Hepatocyte (in vitro differentiated cells): ENCODE measurements at regions not wholly inside any gene's neighbourhood (a gene's known extent, or its start where the extent isn't known, plus 50 kb on each side); places are given as distances from the start of the nearest gene placed in this dataset.

Experiments used
- DNase-seq: peaks from one replicate; pipeline ENCODE4 v3.0.0-alpha.2; 2016; ENCODE audit warnings: low spot score
- H2AFZ ChIP-seq: fragments of 200-600 bp; sonication (generic); 2 replicates; pipeline ENCODE4 v1.6.0; 2016; ENCODE audit warnings: antibody characterized with exemption, mild to moderate bottlenecking
- H3K27ac ChIP-seq: fragments of 200-600 bp; sonication (generic); 2 replicates; pipeline ENCODE4 v1.5.1; 2016; ENCODE audit warnings: mild to moderate bottlenecking
- H3K27me3 ChIP-seq: fragments of 200-600 bp; sonication (generic); 2 replicates; pipeline ENCODE4 v1.6.1; 2016
- H3K36me3 ChIP-seq: fragments of 200-600 bp; sonication (generic); replicated peaks from 2 replicates; pipeline ENCODE4 v1.5.1; 2016; ENCODE audit warnings: low read depth; ENCODE audit not compliant: insufficient read depth
- H3K4me1 ChIP-seq: fragments of 200-600 bp; sonication (generic); 2 replicates; pipeline ENCODE4 v1.5.1; 2016; ENCODE audit warnings: mild to moderate bottlenecking, moderate library complexity; ENCODE audit not compliant: insufficient read depth
- H3K4me2 ChIP-seq: fragments of 200-600 bp; sonication (generic); 2 replicates; pipeline ENCODE4 v1.6.0; 2016
- H3K4me3 ChIP-seq: fragments of 200-600 bp; sonication (generic); 2 replicates; pipeline ENCODE4 v1.5.1; 2016; ENCODE audit warnings: mild to moderate bottlenecking
- H3K79me2 ChIP-seq: fragments of 200-600 bp; sonication (generic); 2 replicates; pipeline ENCODE4 v1.6.0; 2017; ENCODE audit warnings: mild to moderate bottlenecking
- H3K9me2 ChIP-seq: fragments of 200-600 bp; sonication (generic); replicated peaks from 2 replicates; pipeline ENCODE4 v1.6.0; 2017; ENCODE audit warnings: mild to moderate bottlenecking; ENCODE audit not compliant: insufficient read depth
- H3K9me3 ChIP-seq: fragments of 200-600 bp; sonication (generic); 2 replicates; pipeline ENCODE4 v1.5.1; 2016; ENCODE audit warnings: low read depth, mild to moderate bottlenecking
- H4K20me1 ChIP-seq: fragments of 200-600 bp; sonication (generic); 2 replicates; pipeline ENCODE4 v1.6.0; 2016; ENCODE audit warnings: mild to moderate bottlenecking; ENCODE audit not compliant: insufficient read depth, poor library complexity, severe bottlenecking
- EZH2 ChIP-seq: fragments of 200-600 bp; sonication (generic); IDR thresholded peaks from 2 replicates; pipeline ENCODE4 v1.6.1; 2016; ENCODE audit warnings: antibody characterized with exemption, mild to moderate bottlenecking, borderline replicate concordance
- EZH2phosphoT487 ChIP-seq: fragments of 200-600 bp; sonication (generic); IDR thresholded peaks from one replicate; pipeline ENCODE4 v1.6.1; 2018; ENCODE audit warnings: antibody characterized with exemption, mild to moderate bottlenecking, low read depth, moderate library complexity; ENCODE audit not compliant: unreplicated experiment, severe bottlenecking
- WGBS: methylation state at CpG from one replicate; pipeline ENCODE4 v1.1.6; 2016; ENCODE audit warnings: low lambda C conversion rate; ENCODE audit errors: missing lambda C conversion rate; 5-methylcytosine and 5-hydroxymethylcytosine counted together
- TF ChIP-seq, protein P1 (sequence below): fragments of 200-600 bp; sonication (generic); IDR thresholded peaks from 2 replicates; pipeline ENCODE4 v1.5.1; 2016; ENCODE audit warnings: antibody characterized with exemption, mild to moderate bottlenecking; ENCODE audit not compliant: poor library complexity

DNA sequence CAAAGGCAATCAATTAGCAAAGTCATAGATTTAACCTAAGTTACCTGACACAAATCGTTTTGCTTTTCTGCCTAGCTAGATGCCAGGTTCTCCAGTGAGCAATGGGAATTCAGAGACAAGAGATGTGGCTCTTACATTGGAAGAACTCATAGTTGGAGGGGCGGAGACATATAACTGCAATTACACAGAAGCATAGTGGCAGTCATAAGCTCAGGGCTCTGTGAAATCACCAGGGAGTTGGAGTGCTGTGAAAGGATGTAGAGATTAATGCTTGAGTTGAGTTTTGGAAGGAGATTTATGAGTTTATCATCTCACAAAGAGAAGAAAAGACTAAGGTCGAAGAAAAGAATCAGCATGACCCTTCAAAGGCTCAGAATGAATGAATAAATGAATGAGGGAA lies 457.2 kb upstream of the TRIB2 start:
- Histone ChIP-seq H3K27me3 (no peaks in the 10 kb centered on the region), H3K4me3 (no peak overlapping the region), H2AFZ (no peak overlapping the region), H4K20me1 (no peaks in the 10 kb centered on the region), H3K9me2 (no peaks in the 10 kb centered on the region), H3K4me2 (no peak overlapping the region), H3K4me1 (no peaks in the 10 kb centered on the region), H3K9me3 (no peaks in the 10 kb centered on the region), H3K36me3 (no peaks in the 10 kb centered on the region), H3K79me2 (no peaks in the 10 kb centered on the region), H3K27ac (no peak overlapping the region)
- WGBS, result 87% methylated on average over 3 of the region's 3 CpGs
- TF ChIP-seq EZH2phosphoT487 (no peak), EZH2 (no peak)
- TF ChIP-seq, protein P1, sequence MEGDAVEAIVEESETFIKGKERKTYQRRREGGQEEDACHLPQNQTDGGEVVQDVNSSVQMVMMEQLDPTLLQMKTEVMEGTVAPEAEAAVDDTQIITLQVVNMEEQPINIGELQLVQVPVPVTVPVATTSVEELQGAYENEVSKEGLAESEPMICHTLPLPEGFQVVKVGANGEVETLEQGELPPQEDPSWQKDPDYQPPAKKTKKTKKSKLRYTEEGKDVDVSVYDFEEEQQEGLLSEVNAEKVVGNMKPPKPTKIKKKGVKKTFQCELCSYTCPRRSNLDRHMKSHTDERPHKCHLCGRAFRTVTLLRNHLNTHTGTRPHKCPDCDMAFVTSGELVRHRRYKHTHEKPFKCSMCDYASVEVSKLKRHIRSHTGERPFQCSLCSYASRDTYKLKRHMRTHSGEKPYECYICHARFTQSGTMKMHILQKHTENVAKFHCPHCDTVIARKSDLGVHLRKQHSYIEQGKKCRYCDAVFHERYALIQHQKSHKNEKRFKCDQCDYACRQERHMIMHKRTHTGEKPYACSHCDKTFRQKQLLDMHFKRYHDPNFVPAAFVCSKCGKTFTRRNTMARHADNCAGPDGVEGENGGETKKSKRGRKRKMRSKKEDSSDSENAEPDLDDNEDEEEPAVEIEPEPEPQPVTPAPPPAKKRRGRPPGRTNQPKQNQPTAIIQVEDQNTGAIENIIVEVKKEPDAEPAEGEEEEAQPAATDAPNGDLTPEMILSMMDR, result no peak
- DNase-seq, result no peak

DNA sequence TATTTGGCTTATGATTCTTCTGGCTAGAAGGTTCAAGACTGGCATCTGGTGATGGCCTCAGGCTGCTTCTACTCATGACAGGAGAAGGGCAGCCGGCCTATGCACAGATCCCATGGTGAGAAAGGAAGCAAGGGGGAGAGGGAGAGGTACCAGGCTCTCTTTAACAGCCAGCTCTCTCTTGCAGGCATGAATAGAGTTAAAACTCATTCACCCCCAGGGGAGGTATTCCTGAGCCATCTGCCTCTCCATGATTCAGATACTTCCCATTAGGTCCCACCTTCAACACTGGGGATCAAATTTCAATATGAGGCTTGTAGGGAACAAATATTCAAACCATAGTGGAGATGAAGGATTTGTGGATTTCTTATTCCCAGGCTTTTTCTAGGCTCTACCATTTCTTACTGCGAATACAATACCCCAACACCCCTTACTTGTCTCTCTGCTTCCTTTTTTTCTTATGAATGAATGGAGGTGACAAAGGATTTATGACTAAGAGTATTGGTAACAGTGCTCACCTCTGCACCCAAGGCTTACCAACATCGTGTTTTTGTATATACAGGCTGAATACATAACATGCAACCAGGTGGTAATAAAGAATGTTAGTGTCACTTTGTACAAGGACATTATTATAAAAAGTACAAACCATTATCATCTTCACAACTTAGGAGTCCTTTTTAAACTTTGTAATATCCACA lies 454.6 kb upstream of the TRIB2 start:
- H3K4me3 ChIP-seq, result no peak overlapping the region
- H3K36me3 ChIP-seq, result no peaks in the 10 kb centered on the region
- no peaks in the 10 kb centered on the region for H3K9me2 ChIP-seq
- H3K27me3 ChIP-seq, result no peaks in the 10 kb centered on the region
- H2AFZ ChIP-seq, result no peak overlapping the region
- H3K4me2 ChIP-seq, result no peak overlapping the region
- TF ChIP-seq, protein P1, result no peak
- no peak for TF ChIP-seq EZH2phosphoT487
- no peak for TF ChIP-seq EZH2
- no peaks in the 10 kb centered on the region for H3K9me3 ChIP-seq
- DNase-seq, result no peak
- H3K79me2 ChIP-seq, result no peaks in the 10 kb centered on the region
- WGBS, result 75% methylated on average over 3 of the region's 3 CpGs
- H3K27ac ChIP-seq, result no peak overlapping the region
- H4K20me1 ChIP-seq, result no peaks in the 10 kb centered on the region
- H3K4me1 ChIP-seq, result no peaks in the 10 kb centered on the region

DNA sequence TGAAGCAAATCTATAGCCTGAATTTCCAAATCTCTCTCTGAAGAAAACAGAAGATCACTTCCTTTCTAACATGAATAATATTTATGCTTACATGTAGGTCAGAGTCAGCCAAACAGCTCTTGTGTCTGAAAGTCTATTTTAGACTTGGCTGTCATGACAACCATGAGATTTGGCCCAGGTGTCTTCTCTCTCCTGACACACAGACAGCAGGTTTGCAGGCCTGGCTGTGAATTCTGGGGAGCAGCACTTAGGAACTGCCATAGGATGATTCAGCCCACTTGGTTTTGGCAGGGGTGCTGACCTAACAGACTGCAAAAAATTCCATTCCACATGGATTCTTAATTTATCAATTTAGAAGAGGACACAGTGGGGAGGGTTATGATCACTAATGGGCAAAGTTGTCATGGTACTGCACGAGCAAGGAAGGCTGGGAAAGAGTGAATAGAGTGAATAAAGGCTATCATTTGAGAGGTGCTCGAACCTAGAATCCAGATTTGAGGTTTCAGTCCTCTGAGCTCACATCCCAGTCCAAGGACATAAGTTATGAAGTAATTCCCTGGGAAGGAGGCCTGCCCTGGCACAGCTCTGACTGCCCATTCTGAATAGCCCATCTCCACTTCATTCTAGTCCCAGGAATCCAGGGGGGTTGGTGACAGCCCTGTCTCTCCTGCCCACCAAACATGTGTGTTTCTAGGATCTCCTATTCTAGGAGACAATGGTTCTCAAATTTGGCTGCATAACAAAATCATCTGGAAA lies 453.9 kb upstream of the TRIB2 start:
- no peaks in the 10 kb centered on the region for H3K4me1 ChIP-seq
- no peak for DNase-seq
- H3K9me3 ChIP-seq, result no peaks in the 10 kb centered on the region
- H3K36me3 ChIP-seq, result no peaks in the 10 kb centered on the region
- H3K27ac ChIP-seq, result no peak overlapping the region
- WGBS, result 92% methylated on average over 2 of the region's 2 CpGs
- H3K27me3 ChIP-seq, result no peaks in the 10 kb centered on the region
- TF ChIP-seq, protein P1, result no peak
- TF ChIP-seq EZH2, result no peak
- no peak for TF ChIP-seq EZH2phosphoT487
- H2AFZ ChIP-seq, result no peak overlapping the region
- H3K4me2 ChIP-seq, result no peak overlapping the region
- H3K4me3 ChIP-seq, result no peak overlapping the region
- H3K79me2 ChIP-seq, result no peaks in the 10 kb centered on the region
- H4K20me1 ChIP-seq, result no peaks in the 10 kb centered on the region
- no peaks in the 10 kb centered on the region for H3K9me2 ChIP-seq
